Activated B cell treated with CpG ODN at 0.5 μM for 24 hours (primary cell): ENCODE measurements at regions not wholly inside any gene's neighbourhood (a gene's known extent, or its start where the extent isn't known, plus 50 kb on each side); places are given as distances from the start of the nearest gene placed in this dataset.
A peak's percentile ranks its signal among the peaks of the same experiment; 100 is the strongest.

Experiments used
- ATAC-seq: fragments of 200-7000 bp; cut with Tn5 transposase; one replicate; pipeline ENCODE4 v1.10.0; 2021; ENCODE audit warnings: low read depth, mild to moderate bottlenecking, moderate library complexity
- CTCF ChIA-PET: fragments of 350-600 bp; sonication (Branson Sonifier 250); formaldehyde crosslinking; loops from one replicate; lab custom pipeline; 2021; ENCODE audit warnings: antibody characterized with exemption; lab: Charles Lee
- POLR2A ChIA-PET: fragments of 350-600 bp; sonication (Branson Sonifier 250); formaldehyde crosslinking; loops from one replicate; lab custom pipeline; 2021; ENCODE audit warnings: antibody characterized with exemption; lab: Charles Lee
- DNase-seq: peaks from one replicate; pipeline ENCODE4 v3.0.0; 2022
- H3K27ac Mint-ChIP-seq: one replicate; pipeline ENCODE4 v1.8.0; 2020; ENCODE audit warnings: mixed read lengths
- H3K27me3 Mint-ChIP-seq: one replicate; pipeline ENCODE4 v1.8.0; 2021; ENCODE audit warnings: mixed read lengths
- H3K36me3 Mint-ChIP-seq: one replicate; pipeline ENCODE4 v1.8.0; 2021; ENCODE audit warnings: low read depth, mixed read lengths
- H3K4me1 Mint-ChIP-seq: one replicate; pipeline ENCODE4 v1.8.0; 2021; ENCODE audit warnings: mixed read lengths
- H3K4me3 Mint-ChIP-seq: one replicate; pipeline ENCODE4 v1.8.0; 2020; ENCODE audit warnings: mild to moderate bottlenecking, mixed read lengths
- H3K9me3 Mint-ChIP-seq: one replicate; pipeline ENCODE4 v1.8.0; 2020; ENCODE audit warnings: mixed read lengths
- CTCF ChIP-seq: fragments of 200-600 bp; IDR thresholded peaks from one replicate; pipeline ENCODE4 v1.8.0; 2022; ENCODE audit warnings: antibody characterized with exemption, mild to moderate bottlenecking
- intact Hi-C: fragments of 100-400 bp; cut with micrococcal nuclease; formaldehyde crosslinking; loops from one replicate; pipeline ENCODE4 v1.15.1; 2024

GRCh38 chr16:16985707-16986106, 485.1 kb downstream of the XYLT1 start:
- intact Hi-C loops: no loop called here
- no peak for TF ChIP-seq CTCF
- H3K27me3 Mint-ChIP-seq: no peaks in the 10 kb centered on the region
- H3K4me1 Mint-ChIP-seq: peaks cover 15% of the 10 kb centered on the region
- DNase-seq (no peak), ATAC-seq (no peak)
- no peak overlapping the region for H3K4me3 Mint-ChIP-seq
- no peak overlapping the region for H3K27ac Mint-ChIP-seq
- ChIA-PET POLR2A (interaction anchor here (0.6 kb wide), 1 partner anchor 80 kb away, joined by 7 read pairs; no protein-coding TSS in a partner anchor), CTCF (interaction anchor here (1.2 kb wide), 1 partner anchor 593 kb away, joined by 3 read pairs; no protein-coding TSS in a partner anchor)
- H3K9me3 Mint-ChIP-seq: no peaks in the 10 kb centered on the region
- no peaks in the 10 kb centered on the region for H3K36me3 Mint-ChIP-seq

DNA sequence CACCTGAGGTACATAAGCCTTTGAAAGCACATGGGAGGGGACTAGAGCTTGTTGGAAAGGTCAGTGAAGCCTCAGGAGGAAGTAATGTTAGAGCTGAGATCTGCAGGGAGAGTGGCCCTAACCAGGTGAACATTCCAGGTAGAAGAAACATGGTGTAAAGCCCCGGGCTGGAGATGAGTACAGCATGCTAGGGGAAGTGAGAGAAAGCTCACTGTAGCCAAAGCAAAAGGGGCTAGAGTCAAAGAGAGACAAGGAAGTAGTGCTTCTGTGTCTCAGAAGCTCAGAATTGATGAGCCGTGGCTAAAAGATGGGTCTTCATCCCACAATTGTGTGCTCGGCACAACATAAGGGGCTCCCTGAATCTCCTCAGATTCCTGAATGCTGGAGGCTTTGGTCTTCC, 481.8 kb downstream of the XYLT1 start:
- Mint-ChIP-seq H3K9me3 (no peaks in the 10 kb centered on the region), H3K4me3 (no peak overlapping the region), H3K36me3 (no peaks in the 10 kb centered on the region), H3K27me3 (no peaks in the 10 kb centered on the region), H3K27ac (peak overlapping the region; percentile 30), H3K4me1 (peaks cover 24% of the 10 kb centered on the region)
- POLR2A ChIA-PET: interaction anchor here (0.6 to 2.4 kb wide), 3 partner anchors 80 to 82 kb away, joined by 3 to 7 read pairs (median 5); no protein-coding TSS in a partner anchor
- intact Hi-C loops: no loop called here
- DNase-seq: no peak
- peak; percentile 61 for ATAC-seq
- no peak for TF ChIP-seq CTCF
- CTCF ChIA-PET: no interaction called here

DNA sequence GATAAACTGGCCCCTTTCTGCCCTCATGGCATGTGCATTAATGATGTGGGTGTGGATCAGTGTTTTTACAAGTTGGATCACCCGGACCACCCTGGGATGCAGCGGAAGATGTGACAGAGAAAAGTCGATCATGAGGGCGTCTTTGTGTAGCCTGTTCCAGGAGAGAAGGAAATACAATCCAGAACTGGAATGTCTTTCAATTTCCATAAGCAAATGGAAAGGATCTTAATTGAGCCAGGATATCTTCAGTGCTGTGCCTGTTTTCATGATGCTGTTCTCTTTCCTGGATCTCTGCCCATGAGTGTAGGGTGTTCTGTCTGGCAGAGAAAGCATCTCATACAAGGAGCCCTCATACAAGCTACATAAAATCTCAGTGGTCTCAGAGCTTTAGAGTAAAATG, 481.4 kb downstream of the XYLT1 start:
- no peaks in the 10 kb centered on the region for H3K9me3 Mint-ChIP-seq
- CTCF ChIA-PET: no interaction called here
- no peak overlapping the region for H3K4me3 Mint-ChIP-seq
- no peaks in the 10 kb centered on the region for H3K36me3 Mint-ChIP-seq
- ATAC-seq (no peak), DNase-seq (no peak)
- intact Hi-C loops: no loop called here
- POLR2A ChIA-PET: interaction anchor here (1.0 to 2.4 kb wide), 2 partner anchors 80 to 82 kb away, joined by 3 to 7 read pairs; no protein-coding TSS in a partner anchor
- peak overlapping the region; percentile 30 for H3K27ac Mint-ChIP-seq
- TF ChIP-seq CTCF: no peak
- H3K4me1 Mint-ChIP-seq: peaks cover 28% of the 10 kb centered on the region
- no peaks in the 10 kb centered on the region for H3K27me3 Mint-ChIP-seq

GRCh38 chr16:16991711-16992110, 479.0 kb downstream of the XYLT1 start:
- H3K4me3 Mint-ChIP-seq: no peak overlapping the region
- CTCF ChIA-PET: no interaction called here
- ATAC-seq: no peak
- H3K9me3 Mint-ChIP-seq: no peaks in the 10 kb centered on the region
- no peaks in the 10 kb centered on the region for H3K27me3 Mint-ChIP-seq
- peaks cover 28% of the 10 kb centered on the region for H3K4me1 Mint-ChIP-seq
- POLR2A ChIA-PET: interaction anchor here (0.6 kb wide), 1 partner anchor 29 kb away, joined by 4 read pairs; no protein-coding TSS in a partner anchor
- intact Hi-C loops: loop anchor here (2.0 kb wide), 1 partner anchor 21 kb away; no protein-coding TSS in a partner anchor
- H3K36me3 Mint-ChIP-seq: no peaks in the 10 kb centered on the region
- TF ChIP-seq CTCF: no peak
- H3K27ac Mint-ChIP-seq: no peak overlapping the region
- DNase-seq: no peak

DNA sequence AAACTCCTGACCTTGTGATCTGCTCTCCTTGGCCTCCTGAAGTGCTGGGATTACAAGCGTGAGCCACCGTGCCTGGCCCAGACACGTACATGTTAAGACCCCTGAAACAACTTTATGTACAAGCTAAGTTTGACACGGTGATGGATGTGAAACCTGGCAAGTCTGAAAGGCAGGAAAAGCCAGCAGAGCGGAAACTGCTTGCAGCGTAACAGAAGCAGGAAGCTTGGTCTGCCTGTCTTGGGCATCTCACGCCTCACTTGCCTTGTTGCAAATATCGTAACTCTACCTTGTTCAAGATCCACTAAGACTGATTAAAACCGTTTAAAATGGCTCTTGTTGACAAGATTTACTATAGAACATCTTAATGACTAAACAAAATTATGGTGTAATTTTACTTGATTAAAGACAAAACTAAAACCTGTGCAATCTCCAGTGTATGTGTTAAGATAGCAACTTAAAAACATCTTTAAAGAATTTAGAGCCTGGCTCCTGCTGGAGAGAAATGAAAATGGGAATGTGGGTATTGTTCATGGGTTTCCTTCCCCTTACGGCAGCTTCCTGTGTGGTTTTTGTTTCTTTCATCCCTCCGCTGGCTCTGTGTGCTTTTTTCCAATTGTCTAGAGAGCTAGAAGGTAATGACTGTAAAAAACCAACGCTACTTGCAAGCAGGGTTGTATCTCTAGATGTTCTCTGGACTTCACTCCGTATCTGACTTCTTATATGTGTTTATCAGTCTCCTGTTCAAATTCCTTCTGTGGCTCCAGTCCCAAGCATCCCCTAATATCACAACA, 477.6 kb downstream of the XYLT1 start:
- Mint-ChIP-seq H3K36me3 (no peaks in the 10 kb centered on the region), H3K4me3 (peak overlapping the region; percentile 8), H3K9me3 (no peaks in the 10 kb centered on the region), H3K27me3 (no peaks in the 10 kb centered on the region), H3K27ac (peak overlapping the region; percentile 55), H3K4me1 (peaks cover 30% of the 10 kb centered on the region)
- TF ChIP-seq CTCF: no peak
- ATAC-seq (peak; percentile 21), DNase-seq (no peak)
- ChIA-PET POLR2A (interaction anchor here (0.6 to 1.1 kb wide), 2 partner anchors 33 to 75 kb away, joined by 3 to 5 read pairs; no protein-coding TSS in a partner anchor), CTCF (no interaction called here)
- intact Hi-C loops: no loop called here
